H1 (cell line): ENCODE measurements at regions not wholly inside any gene's neighbourhood (a gene's known extent, or its start where the extent isn't known, plus 50 kb on each side); places are given as distances from the start of the nearest gene placed in this dataset.

Experiments
- CTCF ChIA-PET: fragments of 300-600 bp; sonication (Branson Sonifier 250); formaldehyde crosslinking; loops from one replicate; lab custom pipeline; 2021; ENCODE audit not compliant: partially characterized antibody; lab: Charles Lee
- POLR2A ChIA-PET: fragments of 300-600 bp; sonication (Branson Sonifier 250); formaldehyde crosslinking; loops from one replicate; lab custom pipeline; 2021; ENCODE audit warnings: inconsistent platforms; ENCODE audit not compliant: partially characterized antibody; lab: Charles Lee
- DNase-seq, 2 experiments: peaks; one replicate each; pipeline versions ENCODE4 v3.0.0 to v3.0.0-alpha.2; 2010 to 2022; ENCODE audit warnings: low spot score in 2 of 2, low read depth in 1 of 2, mixed read lengths in 1 of 2
- FAIRE-seq: peaks from 2 replicates; lab custom pipeline; 2011; peaks lifted over from hg19 to GRCh38; lab: Jason Lieb, UNC
- H2AFZ ChIP-seq: 2 replicates; pipeline ENCODE4 v1.8.1; 2012; ENCODE audit warnings: low read length, inconsistent platforms
- H2AK5ac ChIP-seq: 2 replicates; pipeline ENCODE4 v1.6.1; 2013; ENCODE audit warnings: low read depth, low read length
- H2BK120ac ChIP-seq: replicated peaks from 2 replicates; pipeline ENCODE3; 2013; ENCODE audit warnings: low read depth, low read length, inconsistent platforms
- H2BK12ac ChIP-seq: 2 replicates; pipeline ENCODE4 v1.6.1; 2013; ENCODE audit warnings: low read depth, low read length
- H2BK15ac ChIP-seq: 2 replicates; pipeline ENCODE4 v1.6.1; 2013; ENCODE audit warnings: low read length
- H2BK20ac ChIP-seq: 2 replicates; pipeline ENCODE4 v1.6.1; 2013; ENCODE audit warnings: low read length
- H2BK5ac ChIP-seq: 2 replicates; pipeline ENCODE4 v1.6.1; 2013; ENCODE audit warnings: low read depth, low read length
- H3K14ac ChIP-seq: 2 replicates; pipeline ENCODE4 v1.6.1; 2013; ENCODE audit warnings: inconsistent platforms; ENCODE audit not compliant: insufficient read length
- H3K18ac ChIP-seq: 2 replicates; pipeline ENCODE4 v1.6.1; 2013; ENCODE audit warnings: low read length; ENCODE audit errors: extremely low read depth
- H3K23ac ChIP-seq: 2 replicates; pipeline ENCODE4 v1.6.1; 2013; ENCODE audit warnings: inconsistent platforms; ENCODE audit not compliant: insufficient read length
- H3K23me2 ChIP-seq: 2 replicates; pipeline ENCODE4 v1.6.1; 2013; ENCODE audit warnings: low read depth, low read length
- H3K27ac ChIP-seq: 2 replicates; pipeline ENCODE4 v1.6.1; 2011; ENCODE audit warnings: low read depth, low read length, inconsistent platforms
- H3K27me3 ChIP-seq, 4 experiments: replicated peaks in 1 of 4; 1 replicate in 1 of 4; 2 replicates in 3 of 4; pipeline versions ENCODE4 v1.6.1 to v1.8.1; 2011 to 2013; ENCODE audit warnings: low read length in 3 of 4, mild to moderate bottlenecking in 3 of 4, inconsistent platforms in 2 of 4, mixed read lengths in 2 of 4, moderate library complexity in 1 of 4; ENCODE audit not compliant: control insufficient read depth in 3 of 4, insufficient read depth in 3 of 4; ENCODE audit errors: extremely low read depth in 1 of 4
- H3K36me3 ChIP-seq, 4 experiments: 2 replicates each; pipeline versions ENCODE4 v1.6.1 to v1.8.1; 2011 to 2013; ENCODE audit warnings: mild to moderate bottlenecking in 4 of 4, low read length in 3 of 4, moderate library complexity in 2 of 4, control low read depth in 1 of 4, inconsistent platforms in 1 of 4; ENCODE audit not compliant: insufficient read depth in 4 of 4, control insufficient read depth in 2 of 4
- H3K4ac ChIP-seq: replicated peaks from 2 replicates; pipeline ENCODE3; 2013; ENCODE audit warnings: low read length, low read depth, mixed read lengths, inconsistent platforms; ENCODE audit not compliant: insufficient read length
- H3K4me1 ChIP-seq, 4 experiments: replicated peaks in 1 of 4; 1 replicate in 1 of 4; 2 replicates in 3 of 4; pipeline versions ENCODE4 v1.6.1 to v1.8.1; 2011 to 2013; ENCODE audit warnings: low read length in 3 of 4, inconsistent platforms in 2 of 4, mixed read lengths in 1 of 4; ENCODE audit not compliant: insufficient read depth in 4 of 4, control insufficient read depth in 3 of 4
- H3K4me2 ChIP-seq, 2 experiments: 2 replicates each; pipeline versions ENCODE4 v1.6.1 to v1.8.1; 2011 to 2013; ENCODE audit warnings: low read depth in 2 of 2, low read length in 2 of 2, control low read depth in 1 of 2, inconsistent platforms in 1 of 2, mild to moderate bottlenecking in 1 of 2; ENCODE audit not compliant: insufficient read depth in 1 of 2
- H3K4me3 ChIP-seq, 4 experiments: fragments of 200-600, 300-600 bp in 1 of 4; sonication (generic), shearing (Covaris generic), sonication (Bioruptor Twin) in 1 of 4; 2 replicates each; pipeline versions ENCODE4 v1.5.1 to v1.8.1; 2011 to 2016; ENCODE audit warnings: low read length in 4 of 4, low read depth in 3 of 4, control low read depth in 2 of 4, inconsistent platforms in 2 of 4, mild to moderate bottlenecking in 2 of 4, mixed read lengths in 1 of 4, moderate library complexity in 1 of 4; ENCODE audit not compliant: insufficient read depth in 2 of 4; ENCODE audit errors: extremely low read depth in 1 of 4
- H3K56ac ChIP-seq: replicated peaks from 2 replicates; pipeline ENCODE3; 2013; ENCODE audit warnings: low read depth, mild to moderate bottlenecking, mixed read lengths, low read length, inconsistent platforms; ENCODE audit not compliant: insufficient read length
- H3K79me1 ChIP-seq: 2 replicates; pipeline ENCODE4 v1.6.1; 2013; ENCODE audit warnings: low read depth, low read length, control low read depth
- H3K79me2 ChIP-seq, 2 experiments: 2 replicates each; pipeline versions ENCODE4 v1.6.1 to v1.8.1; 2012 to 2013; ENCODE audit warnings: low read length in 2 of 2, mild to moderate bottlenecking in 2 of 2, inconsistent platforms in 1 of 2; ENCODE audit not compliant: insufficient read depth in 2 of 2, control insufficient read depth in 1 of 2
- H3K9ac ChIP-seq, 4 experiments: replicated peaks in 1 of 4; 1 replicate in 1 of 4; 2 replicates in 3 of 4; pipeline versions ENCODE4 v1.6.1 to v1.8.1; 2011 to 2013; ENCODE audit warnings: low read depth in 3 of 4, low read length in 3 of 4, control low read depth in 2 of 4, mild to moderate bottlenecking in 2 of 4, moderate library complexity in 2 of 4, inconsistent platforms in 1 of 4; ENCODE audit errors: extremely low read depth in 1 of 4
- H3K9me3 ChIP-seq, 2 experiments: 2 replicates each; pipeline versions ENCODE4 v1.6.1 to v1.8.1; 2012 to 2013; ENCODE audit warnings: mild to moderate bottlenecking in 2 of 2, moderate library complexity in 2 of 2, control low read depth in 1 of 2, inconsistent platforms in 1 of 2, low read depth in 1 of 2, low read length in 1 of 2, mixed read lengths in 1 of 2; ENCODE audit not compliant: insufficient read depth in 2 of 2
- H4K20me1 ChIP-seq, 2 experiments: replicated peaks in 1 of 2; 2 replicates each; pipeline versions ENCODE3 to v1.8.1; 2011 to 2013; ENCODE audit warnings: inconsistent platforms in 2 of 2, low read length in 2 of 2, mild to moderate bottlenecking in 1 of 2; ENCODE audit not compliant: insufficient read depth in 2 of 2, control insufficient read depth in 1 of 2
- H4K5ac ChIP-seq: 2 replicates; pipeline ENCODE4 v1.6.1; 2013; ENCODE audit warnings: low read length, low read depth, mixed read lengths, inconsistent platforms; ENCODE audit not compliant: insufficient read length
- H4K8ac ChIP-seq: 2 replicates; pipeline ENCODE4 v1.8.0; 2013; ENCODE audit warnings: mild to moderate bottlenecking, moderate library complexity, low read length, inconsistent platforms; ENCODE audit not compliant: insufficient read depth; ENCODE audit errors: extremely low read depth
- H4K91ac ChIP-seq: replicated peaks from 2 replicates; pipeline ENCODE3; 2013; ENCODE audit warnings: low read length, mixed read lengths, inconsistent platforms; ENCODE audit not compliant: insufficient read length
- KDM4A ChIP-seq: IDR thresholded peaks from one replicate; pipeline ENCODE4 v1.7.1; 2012; ENCODE audit warnings: low read depth, mild to moderate bottlenecking, moderate library complexity, low read length, inconsistent platforms; ENCODE audit not compliant: severe bottlenecking
- POU5F1 ChIP-seq: IDR thresholded peaks from 2 replicates; pipeline ENCODE4 v1.6.1; 2011; ENCODE audit warnings: low read depth, mild to moderate bottlenecking, low read length, moderate library complexity
- ZNF274 ChIP-seq: IDR thresholded peaks from 2 replicates; pipeline ENCODE4 v1.7.0; 2012; ENCODE audit warnings: low read length, borderline replicate concordance; ENCODE audit errors: extremely low read depth

GRCh38 chr6:8969747-8970146, 534.4 kb upstream of the SLC35B3 start:
- no peak for DNase-seq
- H3K4me2 ChIP-seq = no peak overlapping the region
- H2AFZ ChIP-seq = no peak overlapping the region
- FAIRE-seq = no peak
- H3K4me3 ChIP-seq = no peak overlapping the region
- no peak overlapping the region for H2BK5ac ChIP-seq
- H3K14ac ChIP-seq = no peak overlapping the region
- H3K56ac ChIP-seq = no peak overlapping the region
- no peak overlapping the region for H2BK120ac ChIP-seq
- H3K79me2 ChIP-seq = no peaks in the 10 kb centered on the region
- H3K9ac ChIP-seq = no peak overlapping the region
- H2BK20ac ChIP-seq = no peak overlapping the region
- no peak overlapping the region for H2BK15ac ChIP-seq
- no peak overlapping the region for H4K8ac ChIP-seq
- no peak for TF ChIP-seq KDM4A
- no peak for TF ChIP-seq ZNF274
- no peak for TF ChIP-seq POU5F1
- POLR2A ChIA-PET = no interaction called here
- no peaks in the 10 kb centered on the region for H3K27me3 ChIP-seq
- no peak overlapping the region for H2AK5ac ChIP-seq
- H4K91ac ChIP-seq = no peak overlapping the region
- H3K18ac ChIP-seq = no peak overlapping the region
- H3K27ac ChIP-seq = no peak overlapping the region
- H3K79me1 ChIP-seq = no peaks in the 10 kb centered on the region
- no peaks in the 10 kb centered on the region for H4K20me1 ChIP-seq
- peaks cover 0 to 5% of the 10 kb centered on the region in 2 experiments; a peak in 1 of 4 replicates for H3K9me3 ChIP-seq
- H3K23ac ChIP-seq = no peak overlapping the region
- no peak overlapping the region for H4K5ac ChIP-seq
- no peak overlapping the region for H3K4ac ChIP-seq
- H3K36me3 ChIP-seq = no peaks in the 10 kb centered on the region
- no peak overlapping the region for H2BK12ac ChIP-seq
- no peaks in the 10 kb centered on the region for H3K23me2 ChIP-seq
- CTCF ChIA-PET = no interaction called here
- no peaks in the 10 kb centered on the region for H3K4me1 ChIP-seq
